Fibroblast of skin of left biceps (primary cell): ENCODE measurements at regions not wholly inside any gene's neighbourhood (a gene's known extent, or its start where the extent isn't known, plus 50 kb on each side); places are given as distances from the start of the nearest gene placed in this dataset.

ENCODE experiments used
- DNase-seq, 2 experiments: peaks; one replicate each; pipeline ENCODE4 v3.0.0-alpha.2; 2013; ENCODE audit warnings: low read depth in 2 of 2

- DNase-seq: no peak
These were observed 291.4 kb downstream of the TGFB2 start for GRCh38 chr1:218636548-218636947.

- no peak for DNase-seq
These were observed 295.0 kb downstream of the TGFB2 start for GRCh38 chr1:218640173-218640572.

DNA sequence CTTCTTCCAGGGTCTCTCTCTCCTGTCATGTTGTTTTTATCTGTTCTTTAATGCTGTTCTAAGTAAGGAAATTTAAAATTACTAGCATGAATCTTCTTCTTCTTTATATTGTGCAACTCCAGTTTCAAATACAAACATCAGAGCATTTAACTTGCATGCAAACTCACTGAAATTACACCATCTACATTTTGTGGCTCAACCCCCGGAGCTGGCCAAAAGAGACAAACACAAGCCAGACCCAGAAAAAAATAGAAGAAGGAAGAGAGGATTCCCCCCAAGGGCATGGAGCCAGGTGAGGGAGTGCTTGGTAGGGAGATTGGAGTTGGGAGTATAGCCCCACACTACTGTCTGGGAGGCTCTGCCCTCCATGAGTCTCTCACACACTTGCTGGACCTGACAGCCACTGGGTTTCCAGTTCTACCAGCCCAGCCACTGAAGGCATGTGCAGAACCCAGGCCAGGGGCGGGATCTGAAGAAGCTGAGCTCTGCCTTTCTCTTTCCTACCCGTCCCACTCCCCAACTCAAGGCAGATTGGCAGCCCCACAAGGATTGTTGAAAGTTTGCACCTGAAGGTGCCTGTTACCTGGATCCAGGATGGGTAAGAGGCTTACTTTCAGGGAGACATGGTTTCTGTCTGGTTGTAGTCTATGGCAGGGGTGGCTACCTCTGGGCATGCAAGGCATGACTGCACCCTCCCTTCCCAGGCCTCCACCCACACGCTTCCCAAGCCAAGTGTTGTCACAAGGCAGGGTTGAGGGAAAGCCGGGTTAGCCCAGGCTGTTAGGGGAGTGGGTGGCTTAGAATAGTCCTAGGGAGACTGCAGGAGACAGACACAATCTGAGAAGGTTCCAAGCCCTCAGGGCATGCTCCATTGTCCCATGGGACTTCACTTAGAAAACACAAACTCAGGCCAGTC is 297.2 kb downstream of the TGFB2 start:
- no peak for DNase-seq

- no peak for DNase-seq
These were observed 298.1 kb downstream of the TGFB2 start for GRCh38 chr1:218643281-218643680.

GRCh38 chr1:218643926-218644325 is 298.8 kb downstream of the TGFB2 start:
- DNase-seq: no peak

GRCh38 chr1:218646288-218646687 is 301.2 kb downstream of the TGFB2 start:
- DNase-seq: no peak

DNA sequence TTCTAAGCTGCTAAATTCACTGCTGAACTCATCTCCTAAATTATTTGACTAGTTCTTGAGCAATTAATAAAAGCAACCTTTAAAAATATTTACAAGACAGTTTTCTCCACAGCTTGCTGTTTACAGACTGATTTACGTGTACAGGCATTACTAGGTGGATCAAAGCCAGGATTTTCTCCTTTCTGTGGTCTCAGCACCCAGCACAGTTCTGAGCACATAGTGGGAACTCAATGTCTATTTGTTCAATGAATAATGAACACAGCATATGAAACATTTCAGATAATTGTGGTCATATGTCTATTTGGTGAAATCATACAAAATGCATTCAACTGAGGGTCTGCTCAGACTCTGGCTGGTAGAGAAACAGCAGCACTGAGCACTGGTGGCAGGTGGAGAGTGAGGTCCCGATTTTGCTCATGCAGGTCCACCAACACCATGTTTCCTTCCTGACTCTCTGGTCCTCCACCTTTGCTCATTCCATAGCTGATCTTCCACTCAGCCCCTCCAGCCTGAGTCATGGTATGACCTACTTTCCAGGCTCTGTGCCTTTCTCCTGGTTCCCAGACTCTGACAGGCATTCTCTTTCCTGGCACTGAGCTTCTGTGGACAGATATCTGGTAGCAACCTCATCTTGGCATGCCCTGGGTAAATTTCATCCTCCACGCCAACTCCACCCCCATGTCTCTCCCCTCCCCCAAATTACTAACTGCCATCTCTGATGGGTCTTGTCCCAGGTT is 311.3 kb downstream of the TGFB2 start:
- no peak for DNase-seq

GRCh38 chr1:218658269-218658668 is 313.1 kb downstream of the TGFB2 start:
- no peak for DNase-seq

GRCh38 chr1:218658899-218659298 is 313.8 kb downstream of the TGFB2 start:
- no peak for DNase-seq

DNA sequence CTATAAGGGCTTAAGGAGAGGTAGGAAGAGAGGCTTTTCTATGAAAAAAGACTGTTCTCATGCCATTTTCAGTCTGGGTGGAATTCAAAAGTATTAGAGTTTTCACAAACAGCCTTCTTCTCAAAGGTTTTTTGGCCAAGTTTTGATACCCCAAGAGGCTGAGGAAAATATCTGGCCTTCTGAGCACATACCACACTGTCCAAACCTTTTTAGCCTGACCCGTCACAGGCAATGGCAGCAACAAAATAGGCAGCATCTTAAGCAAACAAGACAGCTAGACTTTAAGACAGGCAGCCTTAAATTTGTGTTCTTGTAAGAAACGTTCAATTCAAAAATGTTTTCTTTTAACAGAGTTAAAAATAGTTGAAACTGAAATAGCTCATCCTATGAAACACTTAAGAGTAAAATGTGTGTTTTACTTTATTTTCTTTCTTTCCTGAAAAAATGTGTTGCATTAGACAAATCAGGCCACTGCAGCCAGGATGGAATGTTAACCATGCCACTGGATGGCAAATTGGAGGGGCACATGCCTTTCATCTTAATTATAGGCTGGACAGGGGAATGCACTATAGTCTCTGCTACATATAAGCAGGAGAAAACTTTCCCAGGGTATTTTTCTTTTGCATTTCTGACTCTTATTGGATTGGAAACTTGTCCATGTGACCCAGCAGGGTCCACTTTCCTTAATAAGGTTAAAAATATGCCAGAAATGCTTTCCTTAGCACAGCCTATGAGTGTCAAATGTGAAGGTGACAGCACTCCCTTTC is 315.0 kb downstream of the TGFB2 start:
- no peak for DNase-seq

DNA sequence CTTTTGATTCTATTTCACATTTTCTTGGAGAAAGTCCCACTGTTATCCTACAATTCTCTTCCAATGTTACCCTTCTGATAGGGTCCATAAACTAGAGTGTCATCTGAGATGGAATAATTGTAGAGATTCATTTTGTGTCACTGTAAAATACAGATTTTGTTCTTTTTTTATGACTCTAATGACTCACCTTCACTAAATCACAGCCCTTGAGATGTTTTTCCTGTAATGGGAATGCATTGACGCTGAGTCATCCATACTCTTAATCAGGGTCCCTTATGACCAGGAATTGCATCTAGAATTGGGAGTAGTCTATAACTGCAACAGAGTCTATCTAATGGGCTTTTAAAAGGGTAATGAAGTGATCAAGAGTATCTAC is 315.5 kb downstream of the TGFB2 start:
- DNase-seq: peak; percentile 73 to 74

DNA sequence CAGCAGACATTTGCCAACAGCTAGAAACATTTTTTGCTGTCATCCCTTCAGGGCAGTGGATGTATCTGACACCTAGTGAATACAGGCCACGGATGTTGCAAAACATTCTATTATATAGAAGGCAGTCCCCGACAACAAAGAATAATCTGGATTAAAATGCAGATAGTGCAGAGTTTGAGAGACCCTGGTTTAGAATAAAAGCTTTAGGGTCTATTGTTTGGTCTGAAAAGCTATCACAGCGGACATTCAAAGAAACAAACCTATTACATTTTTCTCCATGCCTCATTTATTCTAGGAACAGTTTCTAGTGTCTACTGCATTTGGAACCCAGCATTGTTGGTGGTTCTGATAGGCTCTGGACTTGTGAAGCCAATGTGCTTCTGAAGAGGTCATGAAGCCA is 316.3 kb downstream of the TGFB2 start:
- no peak for DNase-seq

- DNase-seq: no peak
These were observed 319.4 kb downstream of the TGFB2 start for GRCh38 chr1:218664385-218665170.

GRCh38 chr1:218665221-218665620 is 320.1 kb downstream of the TGFB2 start:
- DNase-seq: no peak

DNA sequence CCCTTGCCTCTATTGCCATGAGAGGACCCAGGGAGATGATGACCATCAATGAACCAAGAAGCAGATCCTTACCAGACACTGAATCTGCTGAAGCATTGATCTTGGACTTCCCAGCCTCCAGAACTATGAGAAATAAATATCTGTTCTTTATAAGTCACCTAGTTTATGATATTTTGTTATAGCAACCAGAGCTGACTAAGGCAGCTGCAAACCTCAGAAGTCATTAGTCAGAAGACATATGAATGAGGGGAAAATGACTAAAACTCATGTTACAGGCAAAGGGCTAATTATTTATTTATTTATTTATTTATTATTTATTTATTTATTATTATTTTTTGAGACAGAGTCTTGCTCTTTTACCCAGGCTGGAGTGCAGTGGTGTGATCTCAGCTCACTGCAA is 321.1 kb downstream of the TGFB2 start:
- DNase-seq: no peak

DNA sequence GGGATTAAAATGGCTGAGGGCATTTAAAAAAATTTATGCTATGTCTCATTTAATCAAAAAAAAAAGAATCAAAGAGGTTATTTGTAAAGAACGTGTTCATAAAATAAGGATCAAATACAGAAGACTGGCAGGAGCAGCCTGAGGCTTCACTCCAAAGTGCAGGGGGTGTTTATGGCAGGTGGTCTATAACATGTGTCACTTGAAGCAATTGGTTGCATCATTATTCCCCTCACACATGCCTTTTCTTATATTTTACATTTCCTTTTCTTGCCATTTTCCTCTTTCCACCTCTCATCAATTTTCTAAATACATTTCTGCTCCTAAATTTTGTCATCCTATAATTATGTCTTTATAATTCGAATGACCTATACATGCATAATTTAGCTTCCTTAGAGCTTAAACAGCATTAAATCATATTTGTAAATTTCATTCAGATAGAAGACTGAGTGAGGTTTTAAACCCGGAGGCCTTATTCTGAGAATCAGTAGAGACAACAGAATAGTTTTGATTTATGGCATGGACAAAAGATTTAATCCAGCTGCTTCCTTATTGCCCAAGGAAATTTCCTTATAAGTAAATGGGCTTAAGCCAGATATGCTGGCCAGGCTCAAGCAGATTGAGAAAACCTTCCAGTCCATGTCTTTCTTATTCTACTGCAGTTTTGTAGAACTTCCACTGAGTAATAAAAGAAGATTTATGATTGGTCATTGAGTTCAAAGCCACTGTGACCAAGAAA is 322.8 kb downstream of the TGFB2 start:
- DNase-seq: no peak

DNA sequence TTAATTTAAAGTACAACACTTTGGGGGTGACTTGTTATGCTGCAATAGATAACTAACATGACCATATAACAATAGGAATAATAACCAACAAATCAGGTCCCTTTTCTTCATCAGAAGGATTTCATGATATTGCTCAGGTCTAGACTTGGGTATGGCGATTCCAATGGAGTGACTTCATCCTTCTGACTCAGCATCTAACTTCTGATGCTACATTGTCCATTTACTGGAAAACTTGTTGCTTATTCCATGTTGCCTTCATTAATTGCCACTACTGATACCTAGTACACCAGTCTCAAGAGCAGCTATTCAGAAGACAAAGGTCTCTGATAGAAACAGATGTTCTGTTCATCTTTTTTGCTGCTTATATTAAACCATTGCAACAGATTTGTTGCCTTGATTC is 324.3 kb downstream of the TGFB2 start:
- no peak for DNase-seq

DNA sequence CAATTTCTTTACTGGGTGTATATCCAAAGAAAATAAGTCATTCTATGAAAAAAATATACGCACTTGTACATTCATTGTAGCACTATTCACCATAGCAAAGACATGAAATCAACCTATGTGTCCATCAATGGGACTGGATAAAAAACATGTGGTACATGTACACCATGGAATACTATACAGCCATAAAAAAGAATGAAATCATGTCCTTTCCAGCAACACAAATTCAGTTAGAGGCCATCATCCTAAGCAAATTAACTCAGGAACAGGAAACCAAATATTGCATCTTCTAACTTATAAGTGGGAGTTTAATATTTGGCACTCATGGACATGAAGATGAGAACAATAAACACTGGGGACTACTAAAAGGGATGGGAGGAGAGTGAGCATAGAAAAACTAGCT is 325.7 kb downstream of the TGFB2 start:
- no peak for DNase-seq

- DNase-seq: no peak
These were observed 326.4 kb downstream of the TGFB2 start for GRCh38 chr1:218671573-218671972.

- no peak for DNase-seq
These were observed 328.0 kb downstream of the TGFB2 start for GRCh38 chr1:218673170-218673569.

DNA sequence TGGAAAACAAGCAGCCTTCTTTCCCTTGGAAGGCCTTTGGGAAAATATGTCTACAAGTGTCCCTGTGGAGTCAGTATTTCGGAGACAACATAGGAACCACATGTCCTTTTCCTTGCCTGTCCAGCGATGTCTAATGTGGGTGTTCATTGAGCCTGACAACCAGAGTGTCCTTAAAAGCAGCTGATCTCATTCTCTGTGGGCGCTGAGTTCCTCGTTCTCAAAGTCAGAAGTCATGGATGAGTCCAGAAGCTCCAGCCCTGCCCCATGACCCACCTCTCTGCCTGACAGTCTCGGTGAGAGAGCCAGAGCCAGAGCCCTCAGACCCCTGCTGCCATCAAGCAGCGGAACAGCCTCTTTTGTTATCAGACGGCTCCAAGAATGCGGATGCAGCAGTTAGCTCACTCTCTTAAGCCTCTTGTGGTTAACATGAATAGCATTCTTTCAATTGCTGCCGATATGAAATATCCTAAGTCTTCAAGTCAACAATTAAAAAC is 329.2 kb downstream of the TGFB2 start:
- peak; percentile 73 to 76 for DNase-seq
